Osteoblast (primary cell): ENCODE measurements at regions not wholly inside any gene's neighbourhood (a gene's known extent, or its start where the extent isn't known, plus 50 kb on each side); places are given as distances from the start of the nearest gene placed in this dataset.
"Not testable (repeated sequence)": the region's sequence is repeated elsewhere in the genome, so short reads cannot be mapped to it uniquely, and the experiment has no call there.

ENCODE experiments used
- DNase-seq: peaks from one replicate; pipeline ENCODE4 v3.0.0; 2011; ENCODE audit warnings: low spot score, mixed read lengths; ENCODE audit not compliant: insufficient read length; ENCODE audit errors: missing footprints
- H2AFZ ChIP-seq: 2 replicates; pipeline ENCODE4 v1.6.0; 2011; ENCODE audit warnings: mild to moderate bottlenecking, low read length
- H3K27ac ChIP-seq: 2 replicates; pipeline ENCODE4 v1.5.1; 2011; ENCODE audit warnings: mild to moderate bottlenecking, low read depth, low read length, moderate library complexity
- H3K27me3 ChIP-seq: 2 replicates; pipeline ENCODE4 v1.6.0; 2012; ENCODE audit warnings: mild to moderate bottlenecking, control low read depth, inconsistent platforms, low read length, moderate library complexity; ENCODE audit not compliant: insufficient read depth
- H3K36me3 ChIP-seq: 2 replicates; pipeline ENCODE4 v1.5.1; 2011; ENCODE audit warnings: mild to moderate bottlenecking, low read length, control low read depth, moderate library complexity; ENCODE audit not compliant: insufficient read depth
- H3K4me1 ChIP-seq: 2 replicates; pipeline ENCODE4 v1.5.1; 2011; ENCODE audit warnings: mild to moderate bottlenecking, low read length, control low read depth, moderate library complexity; ENCODE audit not compliant: insufficient read depth
- H3K4me2 ChIP-seq: 2 replicates; pipeline ENCODE4 v1.6.0; 2011; ENCODE audit warnings: mild to moderate bottlenecking, low read length; ENCODE audit not compliant: insufficient read depth
- H3K4me3 ChIP-seq: fragments of 200-600 bp; sonication (generic); 3 replicates; pipeline ENCODE4 v1.5.1; 2012; ENCODE audit warnings: mild to moderate bottlenecking, low read length, inconsistent platforms; ENCODE audit not compliant: insufficient read depth
- H3K79me2 ChIP-seq: 2 replicates; pipeline ENCODE4 v1.6.0; 2012; ENCODE audit warnings: mild to moderate bottlenecking, low read length, control low read depth, inconsistent platforms; ENCODE audit not compliant: insufficient read depth
- H3K9me3 ChIP-seq: 2 replicates; pipeline ENCODE4 v1.5.1; 2011; ENCODE audit warnings: low read depth, low read length, control low read depth
- H4K20me1 ChIP-seq: 2 replicates; pipeline ENCODE4 v1.6.0; 2012; ENCODE audit warnings: mild to moderate bottlenecking, low read length, control low read depth; ENCODE audit not compliant: insufficient read depth
- TF ChIP-seq, protein P1 (sequence below): IDR thresholded peaks from 2 replicates; pipeline ENCODE4 v1.5.1; 2011; ENCODE audit warnings: mild to moderate bottlenecking, low read depth, low read length, moderate library complexity; ENCODE audit errors: extremely low read depth

DNA sequence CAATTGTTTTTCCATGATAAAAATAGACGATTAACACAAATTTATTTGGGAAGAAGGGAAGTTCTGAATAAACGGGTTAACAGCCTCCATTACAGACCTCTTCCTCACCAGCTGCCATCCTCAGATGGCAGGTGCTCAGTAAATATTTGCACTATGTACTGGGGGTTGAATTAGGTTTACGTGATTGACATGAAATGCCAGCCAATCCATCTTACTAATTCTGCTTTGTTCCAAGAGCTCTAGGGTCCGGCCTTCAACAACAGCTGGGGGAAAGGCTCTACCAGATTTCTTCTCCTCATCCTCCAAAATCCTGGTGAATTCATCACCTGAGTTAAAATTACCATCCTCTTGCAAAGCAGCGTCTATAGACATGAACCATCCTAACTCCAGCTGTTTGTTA lies 104.6 kb downstream of the MTX3 start:
- H3K27me3 ChIP-seq = peaks cover 19% of the 10 kb centered on the region

DNA sequence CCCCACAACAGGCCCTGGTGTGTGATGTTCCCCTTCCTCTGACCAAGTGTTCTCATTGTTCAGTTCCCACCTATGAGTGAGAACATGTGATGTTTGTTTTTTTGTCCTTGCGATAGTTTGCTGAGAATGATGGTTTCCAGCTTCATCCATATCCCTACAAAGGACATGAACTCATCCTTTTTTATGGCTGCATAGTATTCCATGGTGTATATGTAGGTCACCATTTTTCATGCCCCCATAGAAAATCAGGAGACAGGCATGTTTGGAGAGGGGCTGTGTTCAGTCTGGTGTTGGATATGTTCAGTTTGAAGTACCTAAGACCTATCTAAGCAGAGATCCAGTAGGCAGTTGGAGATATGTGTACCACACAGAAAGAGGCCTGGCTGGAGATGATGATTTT lies 111.2 kb downstream of the MTX3 start:
- not testable (repeated sequence) for H3K27ac ChIP-seq, H3K4me3 ChIP-seq, H3K79me2 ChIP-seq, H3K4me2 ChIP-seq, DNase-seq, H3K27me3 ChIP-seq, H2AFZ ChIP-seq, H4K20me1 ChIP-seq, H3K36me3 ChIP-seq, H3K9me3 ChIP-seq
- peaks cover 12% of the 10 kb centered on the region for H3K4me1 ChIP-seq

More for the DNA sequence above, 104.6 kb downstream of the MTX3 start:
- Histone ChIP-seq H3K4me1 (no peaks in the 10 kb centered on the region), H4K20me1 (no peaks in the 10 kb centered on the region), H3K4me3 (no peak overlapping the region), H2AFZ (no peak overlapping the region), H3K9me3 (no peaks in the 10 kb centered on the region), H3K4me2 (no peak overlapping the region), H3K27ac (no peak overlapping the region), H3K36me3 (no peaks in the 10 kb centered on the region), H3K79me2 (no peaks in the 10 kb centered on the region)
- TF ChIP-seq, protein P1, sequence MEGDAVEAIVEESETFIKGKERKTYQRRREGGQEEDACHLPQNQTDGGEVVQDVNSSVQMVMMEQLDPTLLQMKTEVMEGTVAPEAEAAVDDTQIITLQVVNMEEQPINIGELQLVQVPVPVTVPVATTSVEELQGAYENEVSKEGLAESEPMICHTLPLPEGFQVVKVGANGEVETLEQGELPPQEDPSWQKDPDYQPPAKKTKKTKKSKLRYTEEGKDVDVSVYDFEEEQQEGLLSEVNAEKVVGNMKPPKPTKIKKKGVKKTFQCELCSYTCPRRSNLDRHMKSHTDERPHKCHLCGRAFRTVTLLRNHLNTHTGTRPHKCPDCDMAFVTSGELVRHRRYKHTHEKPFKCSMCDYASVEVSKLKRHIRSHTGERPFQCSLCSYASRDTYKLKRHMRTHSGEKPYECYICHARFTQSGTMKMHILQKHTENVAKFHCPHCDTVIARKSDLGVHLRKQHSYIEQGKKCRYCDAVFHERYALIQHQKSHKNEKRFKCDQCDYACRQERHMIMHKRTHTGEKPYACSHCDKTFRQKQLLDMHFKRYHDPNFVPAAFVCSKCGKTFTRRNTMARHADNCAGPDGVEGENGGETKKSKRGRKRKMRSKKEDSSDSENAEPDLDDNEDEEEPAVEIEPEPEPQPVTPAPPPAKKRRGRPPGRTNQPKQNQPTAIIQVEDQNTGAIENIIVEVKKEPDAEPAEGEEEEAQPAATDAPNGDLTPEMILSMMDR = no peak
- DNase-seq = no peak

DNA sequence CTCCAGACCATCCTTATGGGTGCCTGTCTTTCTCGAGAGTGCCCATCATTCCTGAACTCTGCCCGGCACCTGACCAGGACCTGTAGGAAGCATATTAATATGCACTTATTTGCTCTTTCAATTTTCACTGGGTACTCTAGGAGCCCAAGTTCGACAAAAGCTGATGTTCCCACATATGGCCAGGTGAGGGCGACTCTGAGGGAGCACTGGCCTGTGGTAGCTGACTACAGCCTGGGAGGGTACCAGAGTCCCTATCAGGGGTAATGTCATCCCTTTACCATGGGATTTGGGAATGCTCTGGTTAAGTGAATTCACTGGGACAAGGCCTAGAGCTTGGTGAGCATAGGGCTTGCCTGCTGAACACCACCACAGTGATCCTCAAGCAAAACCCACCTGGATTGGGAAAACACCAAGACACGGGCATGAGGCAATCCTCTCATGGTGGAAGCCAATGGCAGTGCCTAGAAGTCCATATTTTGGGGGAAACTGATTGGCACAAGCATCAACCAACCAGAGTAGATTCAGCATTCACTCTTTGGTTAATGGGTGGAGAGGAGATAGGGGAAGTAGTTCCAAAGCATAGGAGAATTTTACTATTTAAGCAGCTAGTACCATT lies 112.2 kb downstream of the MTX3 start:
- no peaks in the 10 kb centered on the region for H3K79me2 ChIP-seq
- H3K4me3 ChIP-seq = no peak overlapping the region
- H3K27ac ChIP-seq = no peak overlapping the region
- peaks cover 15% of the 10 kb centered on the region for H3K4me1 ChIP-seq
- no peaks in the 10 kb centered on the region for H3K36me3 ChIP-seq
- peaks cover 7% of the 10 kb centered on the region for H3K27me3 ChIP-seq
- H3K9me3 ChIP-seq = no peaks in the 10 kb centered on the region
- H2AFZ ChIP-seq = no peak overlapping the region
- peak; percentile 17 for DNase-seq
- no peak overlapping the region for H3K4me2 ChIP-seq
- H4K20me1 ChIP-seq = no peaks in the 10 kb centered on the region
- TF ChIP-seq, protein P1 = peak; percentile 47

DNA sequence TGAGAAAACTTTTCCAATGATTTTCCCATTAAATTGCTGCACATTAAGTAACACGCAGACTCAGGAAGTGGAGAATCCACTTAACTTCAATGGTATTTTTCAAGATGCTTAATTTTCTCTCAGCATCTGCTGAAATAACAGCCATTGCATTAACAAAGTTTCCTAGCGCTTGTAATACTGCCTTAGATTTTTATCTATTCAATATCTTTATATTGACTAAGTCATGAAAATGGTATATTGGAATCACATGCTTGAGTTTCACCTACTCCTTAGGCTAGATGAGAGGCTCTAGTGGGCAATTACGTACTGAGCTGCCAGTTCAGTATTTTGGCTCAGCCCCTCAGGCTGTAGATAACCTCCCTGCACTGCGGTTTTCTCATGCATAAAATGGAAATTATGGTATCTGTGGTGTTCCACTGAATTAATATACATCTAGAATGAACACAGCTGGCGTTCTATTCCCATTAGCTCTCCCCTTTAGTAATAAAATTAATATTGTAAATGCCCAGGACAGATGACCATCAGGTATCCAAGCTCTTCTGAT lies 112.9 kb downstream of the MTX3 start:
- Histone ChIP-seq H3K27me3 (peaks cover 12% of the 10 kb centered on the region), H3K9me3 (no peaks in the 10 kb centered on the region), H3K4me3 (no peak overlapping the region), H2AFZ (no peak overlapping the region), H4K20me1 (no peaks in the 10 kb centered on the region), H3K36me3 (no peaks in the 10 kb centered on the region), H3K79me2 (no peaks in the 10 kb centered on the region), H3K4me1 (peaks cover 15% of the 10 kb centered on the region), H3K4me2 (no peak overlapping the region), H3K27ac (no peak overlapping the region)
- no peak for DNase-seq
- TF ChIP-seq, protein P1 = no peak
